ENCODE measurements at regions not wholly inside any gene's neighbourhood (a gene's known extent, or its start where the extent isn't known, plus 50 kb on each side); places are given as distances from the start of the nearest gene placed in this dataset.

GRCh38 chr10:104577163-104577562 is 63.9 kb upstream of the SORCS3 start (continued):
- TF ChIP-seq ZNF691 (CRISPR knock-in tag; IDR thresholded peaks at IDR 0.05; ENCODE audit: borderline replicate concordance, low read depth) (no peak), ESRRA (CRISPR knock-in tag; IDR thresholded peaks at IDR 0.05; ENCODE audit: low read depth) (no peak), KLF16 (CRISPR knock-in tag; IDR thresholded peaks at IDR 0.05) (no peak), PBX2 (CRISPR knock-in tag; IDR thresholded peaks at IDR 0.05) (no peak), RARG (CRISPR knock-in tag; IDR thresholded peaks at IDR 0.05; ENCODE audit: low read depth) (no peak), CHCHD3 (CRISPR knock-in tag; IDR thresholded peaks at IDR 0.05) (no peak), SNAPC4 (CRISPR knock-in tag; IDR thresholded peaks at IDR 0.05) (no peak), JUN (CRISPR knock-in tag; IDR thresholded peaks at IDR 0.05) (no peak)
